Activated naive CD8-positive, alpha-beta T cell treated with anti-CD3 and anti-CD28 coated beads, Interleukin-2, amount 10 ng/mL, durations not matched to agents 7 days and 5 days (primary cell): ENCODE measurements at regions not wholly inside any gene's neighbourhood (a gene's known extent, or its start where the extent isn't known, plus 50 kb on each side); places are given as distances from the start of the nearest gene placed in this dataset.

Experiments used
- ATAC-seq: fragments of 150-1000 bp; cut with Tn5 transposase; one replicate; pipeline ENCODE4 v1.10.0; 2021; ENCODE audit warnings: low read depth, moderate library complexity
- POLR2A ChIA-PET: fragments of 350-600 bp; sonication (Branson Sonifier 250); formaldehyde crosslinking; loops from one replicate; lab custom pipeline; 2021; ENCODE audit warnings: antibody characterized with exemption; lab: Charles Lee
- DNase-seq: peaks from one replicate; pipeline ENCODE4 v3.0.0; 2021
- H3K27ac Mint-ChIP-seq: one replicate; pipeline ENCODE4 v1.8.0; 2022; ENCODE audit warnings: mild to moderate bottlenecking, mixed read lengths
- H3K27me3 Mint-ChIP-seq: one replicate; pipeline ENCODE4 v1.8.0; 2022; ENCODE audit warnings: mild to moderate bottlenecking, moderate library complexity, mixed read lengths
- H3K36me3 Mint-ChIP-seq: one replicate; pipeline ENCODE4 v1.8.0; 2021; ENCODE audit warnings: mild to moderate bottlenecking, mixed read lengths
- H3K4me1 Mint-ChIP-seq: one replicate; pipeline ENCODE4 v1.8.0; 2021; ENCODE audit warnings: mixed read lengths
- H3K4me3 Mint-ChIP-seq: one replicate; pipeline ENCODE4 v1.8.0; 2022; ENCODE audit warnings: mild to moderate bottlenecking, moderate library complexity, mixed read lengths
- H3K9me3 Mint-ChIP-seq: one replicate; pipeline ENCODE4 v1.8.0; 2021; ENCODE audit warnings: mixed read lengths

- POLR2A ChIA-PET: no interaction called here
- no peak overlapping the region for H3K27ac Mint-ChIP-seq
These were observed 71.4 kb downstream of the TLR4 start for GRCh38 chr9:117775591-117775990.

GRCh38 chr9:117777823-117778222 lies 73.6 kb downstream of the TLR4 start:
- Mint-ChIP-seq H3K27ac (no peak overlapping the region), H3K4me3 (no peak overlapping the region), H3K36me3 (no peaks in the 10 kb centered on the region), H3K27me3 (peaks cover 25% of the 10 kb centered on the region), H3K4me1 (peaks cover 17% of the 10 kb centered on the region), H3K9me3 (no peaks in the 10 kb centered on the region)
- DNase-seq (no peak), ATAC-seq (peak; percentile 30)
- POLR2A ChIA-PET: no interaction called here

More at GRCh38 chr9:117775591-117775990, 71.4 kb downstream of the TLR4 start:
- DNase-seq: no peak
- Mint-ChIP-seq H3K4me3 (no peak overlapping the region), H3K9me3 (no peaks in the 10 kb centered on the region), H3K4me1 (peaks cover 17% of the 10 kb centered on the region), H3K36me3 (no peaks in the 10 kb centered on the region), H3K27me3 (peaks cover 38% of the 10 kb centered on the region)
- ATAC-seq: no peak

- H3K4me1 Mint-ChIP-seq: peaks cover 17% of the 10 kb centered on the region
- ATAC-seq (no peak), DNase-seq (no peak)
- POLR2A ChIA-PET: no interaction called here
- no peaks in the 10 kb centered on the region for H3K9me3 Mint-ChIP-seq
- H3K27ac Mint-ChIP-seq: no peak overlapping the region
- peaks cover 18% of the 10 kb centered on the region for H3K27me3 Mint-ChIP-seq
- peak overlapping the region; percentile 41 for H3K4me3 Mint-ChIP-seq
- no peaks in the 10 kb centered on the region for H3K36me3 Mint-ChIP-seq
These were observed 75.6 kb downstream of the TLR4 start for GRCh38 chr9:117779760-117780159.

GRCh38 chr9:117782931-117783788 lies 79.0 kb downstream of the TLR4 start:
- peaks cover 13% of the 10 kb centered on the region for H3K4me1 Mint-ChIP-seq
- DNase-seq: peak; percentile 69
- H3K36me3 Mint-ChIP-seq: no peaks in the 10 kb centered on the region
- no peak overlapping the region for H3K4me3 Mint-ChIP-seq
- ATAC-seq: peak; percentile 76
- no peaks in the 10 kb centered on the region for H3K9me3 Mint-ChIP-seq
- peaks cover 7% of the 10 kb centered on the region for H3K27me3 Mint-ChIP-seq
- no peak overlapping the region for H3K27ac Mint-ChIP-seq
- POLR2A ChIA-PET: no interaction called here

- POLR2A ChIA-PET: no interaction called here
These were observed 79.6 kb downstream of the TLR4 start for GRCh38 chr9:117783828-117784227.

GRCh38 chr9:117784996-117785395 lies 80.8 kb downstream of the TLR4 start:
- Mint-ChIP-seq H3K27me3 (peaks cover 7% of the 10 kb centered on the region), H3K4me1 (peaks cover 4% of the 10 kb centered on the region), H3K36me3 (no peaks in the 10 kb centered on the region), H3K9me3 (no peaks in the 10 kb centered on the region), H3K27ac (no peak overlapping the region), H3K4me3 (no peak overlapping the region)
- POLR2A ChIA-PET: no interaction called here
- no peak for ATAC-seq
- no peak for DNase-seq

More at GRCh38 chr9:117783828-117784227, 79.6 kb downstream of the TLR4 start:
- Mint-ChIP-seq H3K9me3 (no peaks in the 10 kb centered on the region), H3K4me1 (peaks cover 12% of the 10 kb centered on the region), H3K4me3 (no peak overlapping the region), H3K27ac (no peak overlapping the region), H3K36me3 (no peaks in the 10 kb centered on the region), H3K27me3 (peaks cover 8% of the 10 kb centered on the region)
- DNase-seq (peak; percentile 38), ATAC-seq (peak; percentile 74)

- Mint-ChIP-seq H3K36me3 (no peaks in the 10 kb centered on the region), H3K27me3 (peaks cover 9% of the 10 kb centered on the region), H3K27ac (no peak overlapping the region), H3K9me3 (peaks cover 1% of the 10 kb centered on the region), H3K4me1 (peaks cover 3% of the 10 kb centered on the region), H3K4me3 (no peak overlapping the region)
- no peak for DNase-seq
- ATAC-seq: no peak
- POLR2A ChIA-PET: no interaction called here
These were observed 83.5 kb downstream of the TLR4 start for GRCh38 chr9:117787746-117788145.

GRCh38 chr9:117795271-117795670 lies 91.1 kb downstream of the TLR4 start:
- ATAC-seq (no peak), DNase-seq (no peak)
- no peaks in the 10 kb centered on the region for H3K36me3 Mint-ChIP-seq
- no peak overlapping the region for H3K27ac Mint-ChIP-seq
- POLR2A ChIA-PET: no interaction called here
- no peak overlapping the region for H3K4me3 Mint-ChIP-seq
- H3K27me3 Mint-ChIP-seq: peaks cover 37% of the 10 kb centered on the region
- H3K9me3 Mint-ChIP-seq: peaks cover 1% of the 10 kb centered on the region
- no peaks in the 10 kb centered on the region for H3K4me1 Mint-ChIP-seq

GRCh38 chr9:117796681-117797080 lies 92.5 kb downstream of the TLR4 start:
- Mint-ChIP-seq H3K27me3 (peaks cover 37% of the 10 kb centered on the region), H3K36me3 (no peaks in the 10 kb centered on the region), H3K9me3 (peaks cover 1% of the 10 kb centered on the region), H3K4me3 (no peak overlapping the region), H3K27ac (no peak overlapping the region), H3K4me1 (no peaks in the 10 kb centered on the region)
- POLR2A ChIA-PET: no interaction called here
- ATAC-seq (no peak), DNase-seq (no peak)

- Mint-ChIP-seq H3K27me3 (peaks cover 24% of the 10 kb centered on the region), H3K4me3 (no peak overlapping the region), H3K4me1 (no peaks in the 10 kb centered on the region), H3K27ac (no peak overlapping the region), H3K9me3 (no peaks in the 10 kb centered on the region), H3K36me3 (no peaks in the 10 kb centered on the region)
- ATAC-seq: no peak
- POLR2A ChIA-PET: no interaction called here
- DNase-seq: no peak
These were observed 96.2 kb downstream of the TLR4 start for GRCh38 chr9:117800389-117800788.

- ATAC-seq (no peak), DNase-seq (no peak)
- no peaks in the 10 kb centered on the region for H3K9me3 Mint-ChIP-seq
- no peak overlapping the region for H3K27ac Mint-ChIP-seq
- POLR2A ChIA-PET: no interaction called here
- H3K27me3 Mint-ChIP-seq: peaks cover 25% of the 10 kb centered on the region
- H3K4me1 Mint-ChIP-seq: peaks cover under 1% of the 10 kb centered on the region
- H3K4me3 Mint-ChIP-seq: no peak overlapping the region
- no peaks in the 10 kb centered on the region for H3K36me3 Mint-ChIP-seq
These were observed 105.5 kb downstream of the TLR4 start for GRCh38 chr9:117809751-117810150.

GRCh38 chr9:117815315-117815714 lies 111.1 kb downstream of the TLR4 start:
- no peak for DNase-seq
- Mint-ChIP-seq H3K4me1 (peaks cover 10% of the 10 kb centered on the region), H3K9me3 (no peaks in the 10 kb centered on the region), H3K27ac (no peak overlapping the region), H3K36me3 (no peaks in the 10 kb centered on the region), H3K27me3 (peaks cover 22% of the 10 kb centered on the region), H3K4me3 (no peak overlapping the region)
- POLR2A ChIA-PET: interaction anchor here (1.6 kb wide), 1 partner anchor 71 kb away, joined by 3 read pairs; no protein-coding TSS in a partner anchor
- ATAC-seq: peak; percentile 52

- no peak for ATAC-seq
- no peaks in the 10 kb centered on the region for H3K9me3 Mint-ChIP-seq
- H3K4me3 Mint-ChIP-seq: no peak overlapping the region
- H3K36me3 Mint-ChIP-seq: no peaks in the 10 kb centered on the region
- peaks cover 25% of the 10 kb centered on the region for H3K27me3 Mint-ChIP-seq
- H3K4me1 Mint-ChIP-seq: peaks cover 10% of the 10 kb centered on the region
- POLR2A ChIA-PET: interaction anchor here (1.6 kb wide), 1 partner anchor 71 kb away, joined by 3 read pairs; no protein-coding TSS in a partner anchor
- no peak overlapping the region for H3K27ac Mint-ChIP-seq
- no peak for DNase-seq
These were observed 111.7 kb downstream of the TLR4 start for GRCh38 chr9:117815948-117816347.

GRCh38 chr9:117821954-117822353 lies 117.8 kb downstream of the TLR4 start:
- no peak overlapping the region for H3K4me3 Mint-ChIP-seq
- no peak for DNase-seq
- H3K27me3 Mint-ChIP-seq: peaks cover 52% of the 10 kb centered on the region
- POLR2A ChIA-PET: no interaction called here
- peaks cover 24% of the 10 kb centered on the region for H3K4me1 Mint-ChIP-seq
- peaks cover 2% of the 10 kb centered on the region for H3K36me3 Mint-ChIP-seq
- no peak for ATAC-seq
- H3K27ac Mint-ChIP-seq: no peak overlapping the region
- peaks cover 10% of the 10 kb centered on the region for H3K9me3 Mint-ChIP-seq
